Peyer's patch (tissue), 4 donors: ENCODE measurements at regions not wholly inside any gene's neighbourhood (a gene's known extent, or its start where the extent isn't known, plus 50 kb on each side); places are given as distances from the start of the nearest gene placed in this dataset.

Source experiments
- POLR2A ChIP-seq, 2 donors: fragments of 450-650 bp; IDR thresholded peaks; one replicate each; pipeline ENCODE4 v1.5.1; 2017; ENCODE audit warnings: antibody characterized with exemption in 2 of 2, mild to moderate bottlenecking in 2 of 2, moderate library complexity in 2 of 2
- TF ChIP-seq, protein P1 (sequence below), 6 experiments: fragments of 450-650 bp in 4 of 6; fragments of 200-600 bp in 2 of 6; sonication (generic) in 1 of 6; IDR thresholded peaks; one replicate each; pipeline ENCODE4 v1.5.1; 2017 to 2019; ENCODE audit warnings: antibody characterized with exemption in 6 of 6, mild to moderate bottlenecking in 3 of 6, moderate library complexity in 1 of 6

DNA sequence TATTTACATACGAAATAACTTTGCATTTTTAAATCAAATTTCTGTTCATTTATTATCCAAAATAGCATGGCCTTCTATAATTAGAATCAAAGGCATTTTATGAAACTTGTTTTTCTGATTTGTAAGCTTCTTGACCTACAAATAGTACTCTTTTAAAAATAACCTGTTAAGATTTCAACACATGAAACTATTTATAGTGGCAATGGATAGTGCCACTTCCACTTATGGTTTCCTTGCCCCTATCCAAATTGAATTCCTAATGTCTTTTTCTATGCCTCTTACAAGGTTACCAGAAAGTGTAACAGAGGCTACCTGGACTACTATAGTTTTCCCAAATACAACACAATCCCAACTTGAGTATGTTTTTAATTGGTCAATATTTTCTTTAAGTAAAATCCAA lies 263.5 kb downstream of the SEMA3D start:
- TF ChIP-seq, protein P1, sequence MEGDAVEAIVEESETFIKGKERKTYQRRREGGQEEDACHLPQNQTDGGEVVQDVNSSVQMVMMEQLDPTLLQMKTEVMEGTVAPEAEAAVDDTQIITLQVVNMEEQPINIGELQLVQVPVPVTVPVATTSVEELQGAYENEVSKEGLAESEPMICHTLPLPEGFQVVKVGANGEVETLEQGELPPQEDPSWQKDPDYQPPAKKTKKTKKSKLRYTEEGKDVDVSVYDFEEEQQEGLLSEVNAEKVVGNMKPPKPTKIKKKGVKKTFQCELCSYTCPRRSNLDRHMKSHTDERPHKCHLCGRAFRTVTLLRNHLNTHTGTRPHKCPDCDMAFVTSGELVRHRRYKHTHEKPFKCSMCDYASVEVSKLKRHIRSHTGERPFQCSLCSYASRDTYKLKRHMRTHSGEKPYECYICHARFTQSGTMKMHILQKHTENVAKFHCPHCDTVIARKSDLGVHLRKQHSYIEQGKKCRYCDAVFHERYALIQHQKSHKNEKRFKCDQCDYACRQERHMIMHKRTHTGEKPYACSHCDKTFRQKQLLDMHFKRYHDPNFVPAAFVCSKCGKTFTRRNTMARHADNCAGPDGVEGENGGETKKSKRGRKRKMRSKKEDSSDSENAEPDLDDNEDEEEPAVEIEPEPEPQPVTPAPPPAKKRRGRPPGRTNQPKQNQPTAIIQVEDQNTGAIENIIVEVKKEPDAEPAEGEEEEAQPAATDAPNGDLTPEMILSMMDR (IDR thresholded peaks at IDR 0.05), result no peak
- TF ChIP-seq POLR2A (IDR thresholded peaks at IDR 0.05), result no peak
